K562 (cell line): ENCODE measurements at regions not wholly inside any gene's neighbourhood (a gene's known extent, or its start where the extent isn't known, plus 50 kb on each side); places are given as distances from the start of the nearest gene placed in this dataset.

Experiments
- ATAC-seq: fragments of 200-7000 bp; cut with Tn5 transposase; 3 replicates; pipeline ENCODE4 v1.9.1; 2020; ENCODE audit warnings: moderate library complexity
- BruUV-seq: library from RNA; stranded (reverse); fragments of 400-500 nt; replicated peaks from 2 replicates; lab custom pipeline; 2021; lab: Mats Ljungman, UMichigan
- CTCF ChIA-PET: fragments of 300-600 bp; formaldehyde crosslinking; extraction: SDS; loops from one replicate; lab custom pipeline; 2021; ENCODE audit warnings: low intra/inter-chr PET ratio; lab: Yijun Ruan, JAX
- POLR2A ChIA-PET: fragments of 300-600, 350-650 bp; sonication (Branson Sonifier 250); formaldehyde crosslinking; extraction: SDS; loops from one replicate; lab custom pipeline; 2021; ENCODE audit warnings: antibody characterized with exemption, inconsistent platforms; lab: Yijun Ruan, JAX
- DNase-seq, 4 experiments: peaks; one replicate each; pipeline versions ENCODE4 v3.0.0 to v3.0.0-alpha.2; 2011 to 2018; ENCODE audit warnings: low spot score in 3 of 4, mixed read lengths in 3 of 4; ENCODE audit errors: extremely low read depth in 1 of 4
- FAIRE-seq: peaks from 2 replicates; lab custom pipeline; 2011; peaks lifted over from hg19 to GRCh38; lab: Jason Lieb, UNC
- H2AFZ ChIP-seq: 2 replicates; pipeline ENCODE4 v1.6.0; 2011; ENCODE audit warnings: low read depth, low read length, control low read depth, inconsistent platforms
- H3K27ac ChIP-seq: fragments of 200-600 bp; 3 replicates; pipeline ENCODE4 v1.8.0; 2011; ENCODE audit warnings: low read depth, mild to moderate bottlenecking, control low read depth, inconsistent platforms, low read length, moderate library complexity, mixed read lengths; ENCODE audit errors: extremely low read depth
- H3K27me3 ChIP-seq, 2 experiments: fragments of 300-600 bp in 1 of 2; 2 replicates in 1 of 2; 3 replicates in 1 of 2; pipeline versions ENCODE4 v1.6.0 to v1.8.0; 2011; ENCODE audit warnings: inconsistent platforms in 2 of 2, low read length in 2 of 2, mild to moderate bottlenecking in 1 of 2, mixed read lengths in 1 of 2, moderate library complexity in 1 of 2; ENCODE audit not compliant: control insufficient read depth in 2 of 2, insufficient read depth in 2 of 2
- H3K36me3 ChIP-seq: fragments of 300-600 bp; 3 replicates; pipeline ENCODE4 v1.8.0; 2011; ENCODE audit warnings: mild to moderate bottlenecking, low read length, inconsistent platforms; ENCODE audit not compliant: control insufficient read depth, insufficient read depth
- H3K4me1 ChIP-seq, 2 experiments: fragments of 200-600 bp in 1 of 2; replicated peaks in 1 of 2; 2 replicates in 1 of 2; 3 replicates in 1 of 2; pipeline versions ENCODE4 v1.5.1 to v1.8.0; 2011; ENCODE audit warnings: inconsistent platforms in 2 of 2, low read length in 2 of 2, mild to moderate bottlenecking in 1 of 2, mixed read lengths in 1 of 2, moderate library complexity in 1 of 2; ENCODE audit not compliant: control insufficient read depth in 2 of 2, insufficient read depth in 2 of 2
- H3K4me2 ChIP-seq: 2 replicates; pipeline ENCODE4 v1.6.1; 2011; ENCODE audit warnings: low read length, control low read depth, inconsistent platforms, mixed read lengths; ENCODE audit not compliant: insufficient read depth
- H3K4me3 ChIP-seq: fragments of 200-600 bp; sonication (generic), shearing (Covaris generic); 2 replicates; pipeline ENCODE4 v1.5.1; 2016; ENCODE audit warnings: control low read depth, inconsistent platforms
- H3K79me2 ChIP-seq: fragments of 200-600 bp; 3 replicates; pipeline ENCODE4 v1.8.0; 2011; ENCODE audit warnings: low read length, inconsistent platforms; ENCODE audit not compliant: control insufficient read depth, insufficient read depth
- H3K9ac ChIP-seq, 2 experiments: 2 replicates each; pipeline versions ENCODE4 v1.6.0 to v1.6.1; 2011; ENCODE audit warnings: low read depth in 2 of 2, low read length in 2 of 2, control low read depth in 1 of 2, inconsistent platforms in 1 of 2, mild to moderate bottlenecking in 1 of 2, mixed read lengths in 1 of 2; ENCODE audit not compliant: insufficient read depth in 1 of 2
- H3K9me1 ChIP-seq: one replicate; pipeline ENCODE4 v1.6.0; 2011; ENCODE audit warnings: inconsistent platforms, mild to moderate bottlenecking, low read length, moderate library complexity; ENCODE audit not compliant: control insufficient read depth, insufficient read depth
- H3K9me3 ChIP-seq: replicated peaks from 2 replicates; pipeline ENCODE4 v1.5.1; 2011; ENCODE audit warnings: low read depth, low read length, inconsistent platforms; ENCODE audit not compliant: control insufficient read depth, insufficient read depth
- H4K20me1 ChIP-seq: replicated peaks from 2 replicates; pipeline ENCODE4 v1.6.1; 2011; ENCODE audit warnings: low read length, inconsistent platforms, mixed read lengths; ENCODE audit not compliant: control insufficient read depth, insufficient read depth
- BRD9 ChIP-seq: fragments of 450-650 bp; IDR thresholded peaks from 2 replicates; pipeline ENCODE4 v1.6.1; 2018; ENCODE audit warnings: low read depth; ENCODE audit not compliant: partially characterized antibody
- ESRRA ChIP-seq: fragments of 450-650 bp; IDR thresholded peaks from 2 replicates; pipeline ENCODE4 v1.6.1; 2014; ENCODE audit warnings: low read depth, mild to moderate bottlenecking, moderate library complexity, borderline replicate concordance
- MCM3 ChIP-seq: fragments of 450-650 bp; IDR thresholded peaks from 2 replicates; pipeline ENCODE4 v1.6.1; 2016
- MCM7 ChIP-seq, 2 experiments: fragments of 450-650 bp; IDR thresholded peaks; 2 replicates each; pipeline ENCODE4 v1.6.1; 2016 to 2018
- RBM15 ChIP-seq: fragments of 200-400 bp; formaldehyde crosslinking; IDR thresholded peaks from 2 replicates; pipeline ENCODE4 v1.6.1; 2018; ENCODE audit warnings: mild to moderate bottlenecking, low read length, moderate library complexity; ENCODE audit not compliant: insufficient read depth
- ZBTB33 ChIP-seq: sonication (generic); formaldehyde crosslinking; IDR thresholded peaks from 2 replicates; pipeline ENCODE4 v1.8.1; 2023; ENCODE audit warnings: mild to moderate bottlenecking, missing genetic modification reagents
- WGBS: fragments of 100-300 bp; shearing (Covaris generic); methylation state at CpG from one replicate; pipeline ENCODE4 v1.1.6; 2016; ENCODE audit warnings: low coverage, mixed read lengths; ENCODE audit not compliant: insufficient coverage; ENCODE audit errors: missing lambda C conversion rate; 5-methylcytosine and 5-hydroxymethylcytosine counted together
- in situ Hi-C: fragments of 300-500 bp; cut with MboI; formaldehyde crosslinking; loops from 4 replicates; pipeline ENCODE4 v1.15.0; 2018; ENCODE audit warnings: inconsistent platforms, mixed read lengths
- intact Hi-C: fragments of 100-400 bp; cut with micrococcal nuclease; formaldehyde crosslinking; loops from 2 replicates; pipeline ENCODE4 v1.14.2; 2022

GRCh38 chr17:33983824-33984574, 271.1 kb upstream of the CCL2 start:
- TF ChIP-seq MCM7 (IDR thresholded peaks at IDR 0.05) (no peak), MCM3 (no peak), ESRRA (no peak), RBM15 (no peak), ZBTB33 (no peak), BRD9 (no peak)
- intact Hi-C loops (no loop called here), in situ Hi-C loops (no loop called here)
- Histone ChIP-seq H4K20me1 (no peaks in the 10 kb centered on the region), H2AFZ (no peak overlapping the region), H3K4me1 (no peaks in the 10 kb centered on the region; a peak in 1 of 5 replicates), H3K9me1 (no peaks in the 10 kb centered on the region), H3K9ac (no peak overlapping the region), H3K79me2 (no peaks in the 10 kb centered on the region), H3K9me3 (no peaks in the 10 kb centered on the region), H3K4me2 (no peak overlapping the region), H3K27me3 (peaks cover 0 to 4% of the 10 kb centered on the region in 2 experiments; a peak in 2 of 5 replicates), H3K4me3 (no peak overlapping the region), H3K27ac (no peak overlapping the region), H3K36me3 (no peaks in the 10 kb centered on the region)
- no peak for ATAC-seq
- CTCF ChIA-PET: no interaction called here
- BruUV-seq: no TSS peak
- 2% methylated on average over 6 of the region's 6 CpGs for WGBS
- no peak for DNase-seq
- no peak for FAIRE-seq
- POLR2A ChIA-PET: no interaction called here
